AG04450 (cell line): ENCODE measurements at regions not wholly inside any gene's neighbourhood (a gene's known extent, or its start where the extent isn't known, plus 50 kb on each side); places are given as distances from the start of the nearest gene placed in this dataset.

Source experiments
- CTCF ChIA-PET: fragments of 300-600, 350-600 bp; formaldehyde crosslinking; extraction: SDS; loops from one replicate; lab custom pipeline; 2022; ENCODE audit warnings: antibody characterized with exemption, inconsistent platforms; lab: Charles Lee
- POLR2A ChIA-PET: fragments of 350-600 bp; formaldehyde crosslinking; extraction: SDS; loops from one replicate; lab custom pipeline; 2021; ENCODE audit warnings: antibody characterized with exemption, inconsistent platforms; lab: Yijun Ruan, JAX
- DNase-seq: peaks from one replicate; pipeline ENCODE4 v3.0.0-alpha.2; 2011; ENCODE audit warnings: low read depth, low spot score
- H3K27ac ChIP-seq: one replicate; pipeline ENCODE4 v1.5.1; 2012; ENCODE audit warnings: low read depth, low read length, control low read depth
- H3K27me3 ChIP-seq: one replicate; pipeline ENCODE4 v1.6.0; 2012; ENCODE audit warnings: low read length; ENCODE audit not compliant: control insufficient read depth, insufficient read depth
- H3K4me3 ChIP-seq: 2 replicates; pipeline ENCODE4 v1.5.1; 2011; ENCODE audit warnings: mild to moderate bottlenecking, low read depth, low read length, control low read depth
- H3K9me3 ChIP-seq: 2 replicates; pipeline ENCODE4 v1.5.1; 2012; ENCODE audit warnings: low read length; ENCODE audit not compliant: control insufficient read depth, insufficient read depth
- CTCF ChIP-seq: IDR thresholded peaks from 2 replicates; pipeline ENCODE4 v1.5.1; 2011; ENCODE audit warnings: low read depth, low read length, control low read depth, inconsistent platforms

DNA sequence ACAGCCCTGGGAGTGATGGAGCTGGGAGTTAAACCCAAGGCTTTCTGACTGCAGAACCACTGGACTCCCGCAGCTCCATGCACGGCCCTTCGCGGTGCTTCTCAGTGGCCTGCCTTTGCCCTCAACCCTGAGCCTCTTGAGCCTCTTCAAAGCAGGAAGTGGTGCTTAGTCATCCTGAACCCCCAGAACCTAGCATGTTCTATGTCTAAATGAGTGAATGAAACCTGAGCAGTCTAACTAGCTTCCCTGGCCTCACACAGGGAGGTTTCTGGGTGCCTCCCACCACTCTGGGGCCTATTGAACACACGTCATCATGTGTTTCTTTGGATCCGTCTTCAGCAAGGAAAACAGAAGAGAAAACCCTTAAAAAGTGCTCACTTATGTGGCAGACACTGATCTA is 117.9 kb upstream of the SFSWAP start:
- no peak for DNase-seq
- POLR2A ChIA-PET: no interaction called here
- Histone ChIP-seq H3K9me3 (peaks cover 16% of the 10 kb centered on the region), H3K4me3 (no peak overlapping the region), H3K27ac (no peak overlapping the region), H3K27me3 (no peaks in the 10 kb centered on the region)
- CTCF ChIA-PET: no interaction called here
- TF ChIP-seq CTCF: no peak

DNA sequence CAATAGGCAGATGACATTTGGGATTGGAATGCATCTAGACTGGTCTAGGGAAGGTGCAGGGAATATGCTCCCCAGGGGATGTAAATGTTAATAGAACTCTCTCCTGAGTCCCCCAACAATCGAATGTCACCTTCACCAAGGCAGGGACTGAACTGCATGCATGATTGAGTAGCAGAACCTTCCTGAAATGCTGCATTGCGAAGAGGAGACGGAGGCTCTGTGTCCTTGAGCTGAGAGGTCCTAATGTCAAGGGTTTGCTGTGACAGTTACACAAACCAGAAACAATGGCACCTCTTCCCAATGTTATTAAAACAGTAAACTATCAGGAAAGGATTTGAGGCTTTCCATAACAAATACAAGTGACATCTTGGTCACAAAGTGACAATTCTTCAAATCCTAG is 117.5 kb upstream of the SFSWAP start:
- no peak for TF ChIP-seq CTCF
- CTCF ChIA-PET: no interaction called here
- DNase-seq: no peak

DNA sequence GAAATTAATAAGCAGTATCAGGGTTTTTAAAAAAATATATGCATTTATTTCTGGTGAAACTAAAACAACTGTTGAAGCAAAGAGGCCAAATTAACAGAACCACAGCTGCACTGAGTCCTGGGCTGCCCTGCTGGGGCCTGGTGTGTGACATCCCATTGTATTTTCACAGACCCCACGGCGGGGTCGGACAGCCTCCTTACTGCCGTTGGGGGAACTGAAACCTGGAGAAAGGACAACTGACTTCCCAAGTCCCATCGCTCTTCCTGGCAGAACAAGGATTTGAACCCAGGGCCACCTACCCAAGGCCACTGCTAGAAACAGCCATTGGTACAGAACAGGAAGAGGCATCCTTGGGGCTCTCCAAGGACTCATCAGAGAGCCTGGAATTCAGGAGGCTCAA is 114.8 kb upstream of the SFSWAP start:
- CTCF ChIA-PET: no interaction called here
- H3K27ac ChIP-seq: no peak overlapping the region
- H3K27me3 ChIP-seq: no peaks in the 10 kb centered on the region
- H3K9me3 ChIP-seq: peaks cover 24% of the 10 kb centered on the region
- TF ChIP-seq CTCF: no peak
- POLR2A ChIA-PET: no interaction called here
- no peak for DNase-seq
- H3K4me3 ChIP-seq: no peak overlapping the region

More for the DNA sequence above, 117.5 kb upstream of the SFSWAP start:
- H3K9me3 ChIP-seq: peaks cover 18% of the 10 kb centered on the region
- H3K27ac ChIP-seq: no peak overlapping the region
- POLR2A ChIA-PET: no interaction called here
- no peaks in the 10 kb centered on the region for H3K27me3 ChIP-seq
- no peak overlapping the region for H3K4me3 ChIP-seq

DNA sequence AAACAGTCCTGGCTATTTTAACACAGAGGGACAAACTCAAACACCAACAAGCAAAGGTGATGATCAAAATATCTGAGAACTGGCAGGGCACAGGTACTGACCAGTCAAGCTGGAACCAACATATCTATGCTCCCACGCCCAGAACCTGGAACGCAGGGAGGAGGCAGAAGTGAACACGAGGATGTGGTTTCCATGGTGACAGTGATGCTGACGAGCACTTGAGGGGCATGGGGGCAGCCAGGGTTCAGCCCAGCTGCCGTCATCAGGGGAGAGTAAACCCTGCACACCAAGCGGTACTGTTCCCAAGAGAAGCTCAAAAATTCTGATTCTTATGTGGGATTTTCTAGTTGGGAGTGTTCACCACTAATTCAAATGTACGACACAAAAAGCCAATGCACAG is 113.6 kb upstream of the SFSWAP start:
- ChIA-PET POLR2A (no interaction called here), CTCF (no interaction called here)
- Histone ChIP-seq H3K9me3 (peaks cover 15% of the 10 kb centered on the region), H3K27me3 (no peaks in the 10 kb centered on the region), H3K4me3 (no peak overlapping the region), H3K27ac (no peak overlapping the region)
- no peak for TF ChIP-seq CTCF
- no peak for DNase-seq

- H3K27ac ChIP-seq: no peak overlapping the region
- CTCF ChIA-PET: no interaction called here
- H3K9me3 ChIP-seq: peaks cover 8% of the 10 kb centered on the region; the same call in 1 of the 2 replicates
- POLR2A ChIA-PET: no interaction called here
- DNase-seq: no peak
- TF ChIP-seq CTCF: no peak
- H3K27me3 ChIP-seq: no peaks in the 10 kb centered on the region
- H3K4me3 ChIP-seq: no peak overlapping the region
Measured at GRCh38 chr12:131598717-131599116, 112.2 kb upstream of the SFSWAP start.
